Common myeloid progenitor, CD34-positive (primary cell): ENCODE measurements at regions not wholly inside any gene's neighbourhood (a gene's known extent, or its start where the extent isn't known, plus 50 kb on each side); places are given as distances from the start of the nearest gene placed in this dataset.

ENCODE experiments used
- CTCF ChIA-PET: fragments of 350-600 bp; sonication (Branson Sonifier 250); formaldehyde crosslinking; loops from one replicate; lab custom pipeline; 2021; ENCODE audit warnings: antibody characterized with exemption; lab: Charles Lee
- POLR2A ChIA-PET: fragments of 350-600 bp; sonication (Branson Sonifier 250); formaldehyde crosslinking; loops from one replicate; lab custom pipeline; 2021; ENCODE audit warnings: antibody characterized with exemption; lab: Charles Lee
- DNase-seq, 3 donors: peaks; one replicate each; pipeline versions ENCODE4 v3.0.0 to v3.0.0-alpha.2; 2013
- H3K27ac ChIP-seq, 2 experiments: 1 replicate in 1 of 2; 2 replicates in 1 of 2; pipeline ENCODE4 v1.7.0; 2013; ENCODE audit warnings: inconsistent platforms in 2 of 2, low read length in 2 of 2, mild to moderate bottlenecking in 2 of 2, low read depth in 1 of 2, moderate library complexity in 1 of 2; ENCODE audit not compliant: severe bottlenecking in 2 of 2, insufficient read depth in 1 of 2, poor library complexity in 1 of 2
- H3K27me3 ChIP-seq, 5 experiments: replicated peaks in 2 of 5; 1 replicate in 3 of 5; 2 replicates in 2 of 5; pipeline versions ENCODE4 v1.6.1 to v1.7.0; 2013; ENCODE audit warnings: low read length in 4 of 5, mild to moderate bottlenecking in 2 of 5, moderate library complexity in 2 of 5, inconsistent platforms in 1 of 5; ENCODE audit not compliant: insufficient read depth in 5 of 5, control insufficient read depth in 4 of 5
- H3K36me3 ChIP-seq, 4 experiments: 1 replicate in 2 of 4; 2 replicates in 2 of 4; pipeline versions ENCODE4 v1.6.1 to v1.7.0; 2013; ENCODE audit warnings: low read length in 3 of 4, control low read depth in 1 of 4, mild to moderate bottlenecking in 1 of 4; ENCODE audit not compliant: control insufficient read depth in 4 of 4, insufficient read depth in 4 of 4
- H3K4me1 ChIP-seq, 4 experiments: 1 replicate in 3 of 4; 2 replicates in 1 of 4; pipeline versions ENCODE4 v1.6.1 to v1.7.1; 2013; ENCODE audit warnings: low read length in 3 of 4, mild to moderate bottlenecking in 3 of 4, control low read depth in 1 of 4, inconsistent platforms in 1 of 4, moderate library complexity in 1 of 4; ENCODE audit not compliant: control insufficient read depth in 4 of 4, insufficient read depth in 4 of 4; ENCODE audit errors: control extremely low read depth in 1 of 4
- H3K4me3 ChIP-seq, 7 experiments: 1 replicate in 4 of 7; 2 replicates in 3 of 7; pipeline versions ENCODE4 v1.5.1 to v1.7.0; 2013; ENCODE audit warnings: mild to moderate bottlenecking in 7 of 7, low read length in 6 of 7, moderate library complexity in 6 of 7, inconsistent platforms in 2 of 7, low read depth in 2 of 7, control low read depth in 1 of 7; ENCODE audit not compliant: insufficient read depth in 4 of 7, control insufficient read depth in 1 of 7; ENCODE audit errors: extremely low read depth in 1 of 7
- H3K9me3 ChIP-seq, 5 experiments: 1 replicate in 4 of 5; 2 replicates in 1 of 5; pipeline versions ENCODE4 v1.6.1 to v1.7.1; 2013; ENCODE audit warnings: low read length in 4 of 5, mild to moderate bottlenecking in 2 of 5, inconsistent platforms in 1 of 5, low read depth in 1 of 5, moderate library complexity in 1 of 5; ENCODE audit not compliant: control insufficient read depth in 4 of 5, insufficient read depth in 2 of 5; ENCODE audit errors: control extremely low read depth in 1 of 5
- WGBS: methylation state at CpG from one replicate; pipeline ENCODE4 v1.1.5; 2013; ENCODE audit not compliant: insufficient coverage; 5-methylcytosine and 5-hydroxymethylcytosine counted together

DNA sequence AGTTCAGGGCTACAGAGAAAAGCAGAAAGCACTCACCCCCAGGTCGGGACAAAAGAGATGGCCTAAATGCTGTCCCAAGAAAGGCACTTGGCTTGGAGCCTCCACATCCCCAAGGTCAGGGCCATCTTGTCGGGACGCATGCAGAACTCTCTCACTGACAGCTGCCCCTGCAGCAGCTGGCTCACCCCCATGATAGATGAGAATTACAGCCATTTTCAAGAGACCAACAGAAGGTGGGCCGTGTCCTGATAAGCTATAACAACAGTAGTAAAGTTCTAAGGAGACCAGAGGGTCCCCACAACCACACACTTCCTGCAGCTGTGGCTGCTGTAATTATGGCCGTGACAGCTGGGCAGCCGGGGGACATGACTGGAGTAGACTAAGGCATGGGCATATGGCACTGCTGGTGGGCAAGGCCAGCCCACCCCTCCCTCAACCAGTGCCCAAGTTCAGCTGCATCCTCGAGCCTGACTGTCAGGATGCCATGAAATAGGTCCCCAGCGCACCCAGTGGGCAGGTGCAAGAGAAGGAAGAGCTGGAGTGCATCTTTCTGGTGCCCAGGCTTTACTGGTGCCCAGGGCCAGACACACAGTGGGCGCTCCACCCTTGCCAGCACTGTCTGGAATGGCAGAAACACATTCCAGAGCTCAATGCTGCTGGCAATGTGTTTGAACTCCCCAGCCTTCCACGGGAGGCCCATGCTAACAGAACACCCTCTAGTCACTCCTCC is 436.7 kb upstream of the ZNF507 start:
- 48% methylated on average over 10 of the region's 10 CpGs for WGBS
- ChIA-PET POLR2A (interaction anchor here (1.1 kb wide), 1 partner anchor 22 kb away, joined by 3 read pairs; no protein-coding TSS in a partner anchor), CTCF (interaction anchor here (0.6 kb wide), 1 partner anchor 32 kb away, joined by 4 read pairs; no protein-coding TSS in a partner anchor)
- H3K27ac ChIP-seq: no peak overlapping the region
- no peaks in the 10 kb centered on the region for H3K27me3 ChIP-seq
- no peaks in the 10 kb centered on the region for H3K36me3 ChIP-seq
- H3K4me3 ChIP-seq: no peak overlapping the region
- DNase-seq: peak in 2 of 3 donors; percentile 75 to 86
- H3K4me1 ChIP-seq: peaks cover 4 to 42% (median 21%) of the 10 kb centered on the region in 4 experiments
- no peaks in the 10 kb centered on the region for H3K9me3 ChIP-seq

DNA sequence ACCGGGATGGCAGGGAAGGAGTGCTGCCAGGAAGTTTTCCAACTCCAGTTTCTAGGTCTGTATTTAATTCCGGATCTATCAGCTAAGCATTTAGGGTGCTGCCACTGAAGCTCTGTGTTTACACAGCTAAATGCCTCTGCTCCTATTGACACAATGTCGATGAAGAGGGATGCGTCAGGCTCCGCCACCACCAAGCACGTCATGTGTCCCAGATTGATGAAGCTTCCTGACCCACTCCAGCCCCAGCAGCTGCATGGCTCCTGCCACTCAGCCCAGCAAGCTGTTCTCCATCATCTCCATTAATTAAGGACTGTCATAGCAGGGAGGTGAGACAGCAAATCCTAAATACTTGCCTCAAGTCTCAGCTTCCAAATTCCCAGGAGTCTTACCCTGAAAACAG is 435.2 kb upstream of the ZNF507 start:
- no peaks in the 10 kb centered on the region for H3K9me3 ChIP-seq
- H3K36me3 ChIP-seq: no peaks in the 10 kb centered on the region
- H3K27me3 ChIP-seq: no peaks in the 10 kb centered on the region
- WGBS: 100% methylated on average over 6 of the region's 6 CpGs
- H3K4me1 ChIP-seq: peaks cover 4 to 36% (median 20%) of the 10 kb centered on the region in 4 experiments
- H3K4me3 ChIP-seq: no peak overlapping the region
- no peak overlapping the region for H3K27ac ChIP-seq
- no peak for DNase-seq
- ChIA-PET CTCF (no interaction called here), POLR2A (no interaction called here)

DNA sequence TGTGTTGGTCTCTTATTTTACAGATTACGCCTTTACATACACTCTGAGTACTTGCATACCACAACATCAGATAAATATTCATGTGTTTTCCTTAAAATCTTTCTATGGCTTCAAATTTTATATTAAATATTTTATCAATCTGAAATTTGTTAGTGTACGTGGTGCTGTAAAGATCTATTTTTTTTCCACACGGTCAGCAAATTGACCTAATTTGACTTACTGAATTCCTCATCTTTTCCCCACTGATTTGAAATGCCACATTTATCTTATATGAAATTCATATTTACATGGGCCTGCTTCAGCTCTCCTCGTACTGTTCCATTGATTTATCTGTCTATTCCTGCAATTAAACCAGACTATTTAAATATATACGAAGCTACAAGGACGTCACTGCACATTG is 433.8 kb upstream of the ZNF507 start:
- POLR2A ChIA-PET: no interaction called here
- H3K4me1 ChIP-seq: peaks cover 4 to 24% (median 13%) of the 10 kb centered on the region in 4 experiments
- whole genome bisulfite sequencing: 86% methylated on average over 4 of the region's 6 CpGs
- CTCF ChIA-PET: interaction anchor here (0.9 kb wide), 1 partner anchor 11 kb away, joined by 3 read pairs; no protein-coding TSS in a partner anchor
- H3K4me3 ChIP-seq: no peak overlapping the region
- H3K27ac ChIP-seq: no peak overlapping the region
- H3K27me3 ChIP-seq: no peaks in the 10 kb centered on the region
- no peaks in the 10 kb centered on the region for H3K9me3 ChIP-seq
- H3K36me3 ChIP-seq: no peaks in the 10 kb centered on the region
- no peak for DNase-seq

DNA sequence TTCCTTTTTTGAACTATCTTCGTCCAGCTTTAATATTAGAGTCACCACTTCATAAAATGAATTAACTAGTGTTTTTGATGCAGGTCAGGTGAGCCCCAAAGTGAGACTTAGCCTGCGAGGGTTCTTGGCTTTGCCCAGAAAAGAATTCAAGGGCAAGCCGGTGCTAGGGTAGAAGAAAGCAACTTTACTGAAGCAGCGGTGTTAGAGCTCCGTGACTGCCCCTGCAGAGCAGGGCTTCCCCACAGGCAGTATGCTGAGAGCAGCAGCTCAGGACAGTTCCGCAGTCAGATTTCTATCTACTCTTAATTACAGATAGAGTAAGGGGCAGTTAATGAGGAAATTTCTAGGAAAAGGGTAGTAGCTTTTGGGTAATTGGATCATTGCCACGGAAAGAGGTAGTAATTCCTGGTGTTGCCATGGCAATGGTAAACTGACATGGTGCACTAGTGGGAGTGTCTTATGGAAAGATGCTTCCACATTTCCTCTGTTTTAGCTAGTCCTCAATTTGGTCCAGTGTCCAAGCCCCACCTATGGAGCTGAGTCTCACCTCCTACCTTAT is 432.2 kb upstream of the ZNF507 start:
- Histone ChIP-seq H3K27ac (no peak overlapping the region), H3K27me3 (no peaks in the 10 kb centered on the region), H3K4me3 (no peak overlapping the region), H3K36me3 (no peaks in the 10 kb centered on the region), H3K9me3 (no peaks in the 10 kb centered on the region), H3K4me1 (peaks cover 0 to 10% (median 8%) of the 10 kb centered on the region in 4 experiments)
- WGBS: 63% methylated on average over 4 of the region's 7 CpGs
- DNase-seq: no peak
- CTCF ChIA-PET: interaction anchor here (0.6 kb wide), 1 partner anchor 1429 kb away, joined by 4 read pairs; no protein-coding TSS in a partner anchor
- POLR2A ChIA-PET: no interaction called here

DNA sequence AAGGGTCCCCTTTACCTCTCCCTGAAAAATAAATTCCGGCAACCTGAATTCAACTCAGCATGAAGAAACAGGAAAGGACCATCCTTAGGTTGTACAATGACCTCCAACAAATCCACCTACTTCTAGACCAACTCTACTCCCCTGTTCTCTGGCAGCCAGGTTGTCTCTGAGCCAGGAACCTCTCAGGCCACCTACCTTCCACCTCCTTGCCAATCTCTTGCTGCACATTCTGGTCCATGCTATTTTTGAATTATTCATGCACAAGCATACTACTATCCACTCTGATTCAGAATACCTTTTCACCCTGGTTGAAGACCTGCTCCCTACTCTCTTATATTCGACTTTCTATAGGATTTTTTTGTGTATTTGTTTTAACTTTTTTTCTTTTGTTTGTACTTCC is 415.0 kb upstream of the ZNF507 start:
- no peaks in the 10 kb centered on the region for H3K4me1 ChIP-seq
- no peaks in the 10 kb centered on the region for H3K27me3 ChIP-seq
- WGBS: no CpG with 5 or more reads among the region's 2 CpGs
- H3K27ac ChIP-seq: no peak overlapping the region
- no peak for DNase-seq
- ChIA-PET CTCF (no interaction called here), POLR2A (no interaction called here)
- no peaks in the 10 kb centered on the region for H3K36me3 ChIP-seq
- no peak overlapping the region for H3K4me3 ChIP-seq
- peaks cover 0 to 5% (median 0%) of the 10 kb centered on the region in 5 experiments for H3K9me3 ChIP-seq

DNA sequence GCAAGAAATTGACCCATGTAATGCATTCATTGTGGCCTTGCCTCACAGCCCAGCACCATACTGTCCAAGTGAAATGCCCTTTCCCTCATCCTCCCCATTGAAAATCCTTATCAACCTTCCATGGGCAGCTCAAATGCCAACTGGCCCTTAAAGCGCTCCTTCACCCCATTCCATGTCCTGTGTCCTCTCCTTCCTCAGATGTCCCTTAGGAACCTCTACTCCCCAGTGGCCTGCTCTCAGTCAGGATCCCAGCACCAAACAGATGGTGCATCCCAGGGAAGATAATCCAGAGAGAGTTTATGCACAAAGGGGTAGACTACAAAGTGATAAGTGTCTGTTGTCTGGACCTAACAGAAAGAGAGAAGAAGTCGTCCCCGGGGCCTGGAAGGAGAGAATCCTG is 407.4 kb upstream of the ZNF507 start:
- H3K9me3 ChIP-seq: no peaks in the 10 kb centered on the region
- no peak overlapping the region for H3K4me3 ChIP-seq
- no peak for DNase-seq
- H3K4me1 ChIP-seq: peaks cover 0 to 8% (median 6%) of the 10 kb centered on the region in 4 experiments
- H3K36me3 ChIP-seq: no peaks in the 10 kb centered on the region
- H3K27ac ChIP-seq: no peak overlapping the region
- ChIA-PET POLR2A (no interaction called here), CTCF (no interaction called here)
- WGBS: 100% methylated on average over 3 of the region's 3 CpGs
- H3K27me3 ChIP-seq: no peaks in the 10 kb centered on the region

DNA sequence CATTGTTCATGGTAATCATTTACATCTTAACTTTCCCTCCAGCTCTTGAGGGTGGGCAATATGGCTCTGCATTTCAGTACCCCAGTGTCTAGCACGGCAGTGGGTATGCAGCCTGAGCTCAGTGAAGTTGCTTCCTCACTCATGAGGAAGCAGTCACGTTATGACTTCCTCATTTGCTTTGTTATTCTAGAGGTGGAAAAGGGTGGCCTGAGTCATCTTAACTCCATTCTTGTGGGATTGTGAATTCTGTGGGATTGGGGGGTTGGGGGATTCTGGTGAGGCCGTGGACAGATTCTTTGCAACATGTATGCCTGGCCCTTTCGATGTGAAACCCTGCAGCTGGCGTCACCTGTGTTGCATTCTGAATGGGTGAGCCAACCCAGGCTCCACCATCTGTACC is 406.7 kb upstream of the ZNF507 start:
- DNase-seq: peak; percentile 14 to 78 (median 71)
- 59% methylated on average over 4 of the region's 5 CpGs for WGBS

More for the DNA sequence above, 406.7 kb upstream of the ZNF507 start:
- no peak overlapping the region for H3K4me3 ChIP-seq
- CTCF ChIA-PET: no interaction called here
- H3K4me1 ChIP-seq: peaks cover 0 to 8% (median 6%) of the 10 kb centered on the region in 4 experiments
- no peaks in the 10 kb centered on the region for H3K9me3 ChIP-seq
- H3K27me3 ChIP-seq: no peaks in the 10 kb centered on the region
- no peaks in the 10 kb centered on the region for H3K36me3 ChIP-seq
- H3K27ac ChIP-seq: no peak overlapping the region
- POLR2A ChIA-PET: no interaction called here
